MM.1S (cell line): ENCODE measurements at regions not wholly inside any gene's neighbourhood (a gene's known extent, or its start where the extent isn't known, plus 50 kb on each side); places are given as distances from the start of the nearest gene placed in this dataset.

ENCODE experiments used
- CTCF ChIP-seq: fragments of 300-600 bp; sonication (generic); IDR thresholded peaks from 2 replicates; pipeline ENCODE4 v1.5.1; 2016; ENCODE audit warnings: antibody characterized with exemption, low read length, mixed read lengths
- EZH2 ChIP-seq: fragments of 300-600 bp; sonication (generic); optimal IDR thresholded peaks from 2 replicates; pipeline ENCODE3; 2017; ENCODE audit warnings: low read depth, mild to moderate bottlenecking, antibody characterized with exemption, low read length, mixed read lengths
- EZH2phosphoT487 ChIP-seq: fragments of 300-600 bp; sonication (generic); IDR thresholded peaks from 2 replicates; pipeline ENCODE4 v1.6.1; 2018; ENCODE audit warnings: antibody characterized with exemption, low read length

GRCh38 chr15:98375513-98376340 is 272.6 kb upstream of the IGF1R start:
- no peak for TF ChIP-seq CTCF
- no peak for TF ChIP-seq EZH2
- no peak for TF ChIP-seq EZH2phosphoT487
